ENCODE measurements at regions not wholly inside any gene's neighbourhood (a gene's known extent, or its start where the extent isn't known, plus 50 kb on each side); places are given as distances from the start of the nearest gene placed in this dataset.
"Not testable (repeated sequence)": the region's sequence is repeated elsewhere in the genome, so short reads cannot be mapped to it uniquely, and the experiment has no call there.

DNA sequence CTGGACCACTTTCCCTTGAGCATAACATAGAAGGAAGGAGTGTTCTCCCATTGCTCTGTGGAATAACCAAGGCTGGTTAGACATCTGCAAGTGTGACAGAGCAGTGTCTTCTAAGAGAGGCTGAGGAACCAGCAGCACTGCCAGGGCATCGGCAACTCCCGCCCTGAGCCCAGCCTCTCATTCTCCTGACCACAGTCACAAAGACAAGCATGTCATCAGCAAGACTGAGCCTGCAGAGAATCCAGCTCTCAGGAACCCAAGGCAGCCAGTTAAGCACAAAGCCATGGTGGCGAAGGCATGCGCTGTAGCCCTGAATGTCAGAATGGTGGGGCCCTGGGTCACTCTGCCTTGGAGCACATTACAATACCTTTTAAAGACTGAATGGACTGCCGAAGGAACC lies 253.9 kb downstream of the AGTPBP1 start:
- peaks cover 2% of the 10 kb centered on the region; the same call in 1 of the 2 replicates for H3K27me3 ChIP-seq (replicated peaks; ENCODE audit: control insufficient read depth, insufficient read depth, low read length)
- H3K36me3 ChIP-seq (ENCODE audit: control insufficient read depth, insufficient read depth, low read length) = no peaks in the 10 kb centered on the region
- H3K4me3 ChIP-seq (replicated peaks; ENCODE audit: low read depth, low read length) = no peak overlapping the region
- TF ChIP-seq, protein P1, sequence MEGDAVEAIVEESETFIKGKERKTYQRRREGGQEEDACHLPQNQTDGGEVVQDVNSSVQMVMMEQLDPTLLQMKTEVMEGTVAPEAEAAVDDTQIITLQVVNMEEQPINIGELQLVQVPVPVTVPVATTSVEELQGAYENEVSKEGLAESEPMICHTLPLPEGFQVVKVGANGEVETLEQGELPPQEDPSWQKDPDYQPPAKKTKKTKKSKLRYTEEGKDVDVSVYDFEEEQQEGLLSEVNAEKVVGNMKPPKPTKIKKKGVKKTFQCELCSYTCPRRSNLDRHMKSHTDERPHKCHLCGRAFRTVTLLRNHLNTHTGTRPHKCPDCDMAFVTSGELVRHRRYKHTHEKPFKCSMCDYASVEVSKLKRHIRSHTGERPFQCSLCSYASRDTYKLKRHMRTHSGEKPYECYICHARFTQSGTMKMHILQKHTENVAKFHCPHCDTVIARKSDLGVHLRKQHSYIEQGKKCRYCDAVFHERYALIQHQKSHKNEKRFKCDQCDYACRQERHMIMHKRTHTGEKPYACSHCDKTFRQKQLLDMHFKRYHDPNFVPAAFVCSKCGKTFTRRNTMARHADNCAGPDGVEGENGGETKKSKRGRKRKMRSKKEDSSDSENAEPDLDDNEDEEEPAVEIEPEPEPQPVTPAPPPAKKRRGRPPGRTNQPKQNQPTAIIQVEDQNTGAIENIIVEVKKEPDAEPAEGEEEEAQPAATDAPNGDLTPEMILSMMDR (IDR thresholded peaks at IDR 0.05; ENCODE audit: insufficient read depth, low read length, poor library complexity, severe bottlenecking) = no peak
- no peak for DNase-seq (ENCODE audit: extremely low read depth, insufficient read length)

DNA sequence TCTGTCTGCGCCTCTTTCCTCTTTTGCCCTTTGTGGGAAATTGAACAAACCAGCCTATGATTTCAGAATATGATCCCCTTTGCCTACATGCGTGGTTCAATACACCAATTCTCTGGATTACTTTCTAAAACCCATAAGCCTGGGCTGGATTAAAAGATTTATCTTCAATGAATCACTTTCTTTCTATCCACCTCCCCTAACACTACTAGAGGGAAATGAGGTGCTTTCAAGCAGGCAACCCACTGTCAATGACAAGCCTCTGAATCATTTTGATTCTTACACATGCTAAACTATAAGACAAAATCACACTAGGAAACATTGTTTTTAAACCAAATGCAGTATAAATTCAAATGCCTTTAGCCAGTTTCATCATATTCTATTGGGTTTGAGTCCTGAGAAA lies 257.5 kb downstream of the AGTPBP1 start:
- Histone ChIP-seq H3K36me3 (ENCODE audit: control insufficient read depth, insufficient read depth, low read length) (no peaks in the 10 kb centered on the region), H3K4me3 (replicated peaks; ENCODE audit: low read depth, low read length) (no peak overlapping the region), H3K27me3 (replicated peaks; ENCODE audit: control insufficient read depth, insufficient read depth, low read length) (peaks cover 4% of the 10 kb centered on the region; the same call in 1 of the 2 replicates)
- TF ChIP-seq, protein P1 (IDR thresholded peaks at IDR 0.05; ENCODE audit: insufficient read depth, low read length, poor library complexity, severe bottlenecking) = no peak
- no peak for DNase-seq (ENCODE audit: extremely low read depth, insufficient read length)

DNA sequence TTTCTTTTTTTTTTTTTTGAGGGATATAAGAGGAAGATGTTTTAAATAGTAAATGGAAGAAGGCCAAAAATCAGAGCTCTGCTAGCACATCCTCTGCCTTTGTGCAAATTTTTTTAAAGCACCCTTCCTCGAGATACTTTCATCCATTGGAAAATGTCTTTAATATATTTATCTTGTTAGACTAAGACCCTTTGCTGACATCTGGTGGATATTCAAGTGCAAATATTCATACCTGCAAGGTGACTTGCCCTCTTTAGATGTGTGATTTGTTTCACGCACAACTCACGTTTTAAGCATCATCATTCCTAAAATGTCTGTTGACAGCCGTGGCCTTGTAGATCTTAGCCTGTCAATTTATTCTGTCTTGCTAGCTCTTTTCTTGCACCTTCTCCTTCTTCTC lies 258.5 kb downstream of the AGTPBP1 start:
- no peak for DNase-seq (ENCODE audit: extremely low read depth, insufficient read length)
- TF ChIP-seq, protein P1 (IDR thresholded peaks at IDR 0.05; ENCODE audit: insufficient read depth, low read length, poor library complexity, severe bottlenecking) = no peak
- H3K36me3 ChIP-seq (ENCODE audit: control insufficient read depth, insufficient read depth, low read length) = no peaks in the 10 kb centered on the region
- no peak overlapping the region for H3K4me3 ChIP-seq (replicated peaks; ENCODE audit: low read depth, low read length)
- H3K27me3 ChIP-seq (replicated peaks; ENCODE audit: control insufficient read depth, insufficient read depth, low read length) = peaks cover 4% of the 10 kb centered on the region; the same call in 1 of the 2 replicates

DNA sequence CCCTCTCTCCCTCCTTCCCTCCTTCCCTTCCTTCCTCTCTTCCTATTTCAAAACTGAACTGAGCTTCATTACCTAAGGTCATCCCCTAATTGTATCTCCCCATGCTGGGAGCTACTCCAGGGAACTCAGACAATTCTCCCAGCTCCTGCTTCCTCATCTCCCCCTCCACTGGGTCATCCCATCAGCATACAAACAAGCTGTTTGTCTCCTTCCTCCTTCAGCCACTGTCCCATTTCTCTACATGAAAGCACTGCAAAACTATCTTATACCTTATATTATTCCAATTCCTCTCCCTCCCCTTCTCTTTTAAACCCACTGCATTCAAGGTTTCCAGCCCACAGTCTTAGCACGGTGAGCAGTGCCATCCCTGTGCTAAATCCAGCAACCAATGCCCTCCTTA lies 262.4 kb downstream of the AGTPBP1 start:
- H3K4me3 ChIP-seq (replicated peaks; ENCODE audit: low read depth, low read length) = no peak overlapping the region
- TF ChIP-seq, protein P1 (IDR thresholded peaks at IDR 0.05; ENCODE audit: insufficient read depth, low read length, poor library complexity, severe bottlenecking) = no peak
- no peak for DNase-seq (ENCODE audit: extremely low read depth, insufficient read length)
- H3K27me3 ChIP-seq (replicated peaks; ENCODE audit: control insufficient read depth, insufficient read depth, low read length) = peaks cover 2% of the 10 kb centered on the region; the same call in 1 of the 2 replicates
- H3K36me3 ChIP-seq (ENCODE audit: control insufficient read depth, insufficient read depth, low read length) = no peaks in the 10 kb centered on the region

DNA sequence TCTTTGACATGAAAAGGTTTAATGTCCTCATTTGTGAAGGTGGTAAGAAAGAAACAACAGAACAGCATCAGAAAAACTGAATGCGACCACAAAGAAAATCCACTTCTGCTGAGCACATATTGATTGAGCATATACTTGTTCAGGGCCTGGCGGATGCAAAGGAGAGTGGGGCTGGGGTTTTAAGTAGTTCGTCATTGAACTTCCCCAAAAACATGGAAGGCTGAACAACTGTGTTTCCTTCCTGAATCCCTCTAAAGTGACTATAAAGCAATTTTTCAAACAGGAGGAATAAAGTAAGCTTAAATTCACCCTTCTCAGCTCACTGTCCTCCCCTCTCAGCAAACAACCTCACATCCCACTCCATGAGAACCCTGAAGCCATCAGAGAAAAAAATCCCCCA lies 262.9 kb downstream of the AGTPBP1 start:
- TF ChIP-seq, protein P1 (IDR thresholded peaks at IDR 0.05; ENCODE audit: insufficient read depth, low read length, poor library complexity, severe bottlenecking) = no peak
- no peak for DNase-seq (ENCODE audit: extremely low read depth, insufficient read length)
- no peak overlapping the region for H3K4me3 ChIP-seq (replicated peaks; ENCODE audit: low read depth, low read length)
- H3K36me3 ChIP-seq (ENCODE audit: control insufficient read depth, insufficient read depth, low read length) = no peaks in the 10 kb centered on the region
- peaks cover 2% of the 10 kb centered on the region; the same call in 1 of the 2 replicates for H3K27me3 ChIP-seq (replicated peaks; ENCODE audit: control insufficient read depth, insufficient read depth, low read length)

DNA sequence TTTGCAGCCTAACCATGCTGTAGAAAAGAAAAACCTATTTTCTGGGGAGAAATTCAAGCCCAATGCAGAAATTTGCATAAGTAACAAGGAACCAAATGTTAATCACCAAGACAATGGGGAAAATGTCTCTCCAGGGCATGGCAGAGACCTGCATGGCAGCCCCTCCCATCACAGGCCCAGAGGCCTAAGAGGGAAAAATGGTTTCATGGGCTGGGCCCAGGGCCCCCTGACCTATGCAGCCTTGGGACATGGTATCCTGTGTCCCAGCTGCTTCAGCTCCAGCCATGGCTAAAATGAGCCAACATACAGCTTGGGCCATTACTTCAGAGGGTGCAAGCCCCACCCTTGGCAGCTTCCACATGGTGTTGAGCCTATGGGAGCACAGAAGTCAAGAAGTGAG lies 266.9 kb downstream of the AGTPBP1 start:
- H3K27me3 ChIP-seq (replicated peaks; ENCODE audit: control insufficient read depth, insufficient read depth, low read length); H3K4me3 ChIP-seq (replicated peaks; ENCODE audit: low read depth, low read length); H3K36me3 ChIP-seq (ENCODE audit: control insufficient read depth, insufficient read depth, low read length); DNase-seq (ENCODE audit: extremely low read depth, insufficient read length): not testable (repeated sequence)
